ENCODE measurements at regions not wholly inside any gene's neighbourhood (a gene's known extent, or its start where the extent isn't known, plus 50 kb on each side); places are given as distances from the start of the nearest gene placed in this dataset.

DNA sequence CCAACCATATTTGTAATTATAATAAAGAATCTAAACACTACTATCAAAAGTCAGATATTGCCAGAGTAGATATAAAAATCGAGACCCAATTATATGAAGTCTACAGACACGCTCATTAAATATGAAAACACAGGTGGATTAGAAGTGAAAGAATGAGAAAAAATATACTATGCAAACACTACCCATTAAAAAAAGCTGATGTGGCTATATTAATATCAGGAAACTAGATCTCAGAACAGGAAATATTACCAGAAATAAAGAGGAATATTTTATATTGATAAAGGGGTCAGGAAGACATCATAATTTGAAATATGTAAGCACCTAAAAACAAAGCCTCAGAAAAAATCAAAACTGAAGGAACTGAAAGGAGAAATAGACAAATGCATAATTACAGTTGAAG lies 88.3 kb downstream of the URB2 start:
- TF ChIP-seq, protein P1, sequence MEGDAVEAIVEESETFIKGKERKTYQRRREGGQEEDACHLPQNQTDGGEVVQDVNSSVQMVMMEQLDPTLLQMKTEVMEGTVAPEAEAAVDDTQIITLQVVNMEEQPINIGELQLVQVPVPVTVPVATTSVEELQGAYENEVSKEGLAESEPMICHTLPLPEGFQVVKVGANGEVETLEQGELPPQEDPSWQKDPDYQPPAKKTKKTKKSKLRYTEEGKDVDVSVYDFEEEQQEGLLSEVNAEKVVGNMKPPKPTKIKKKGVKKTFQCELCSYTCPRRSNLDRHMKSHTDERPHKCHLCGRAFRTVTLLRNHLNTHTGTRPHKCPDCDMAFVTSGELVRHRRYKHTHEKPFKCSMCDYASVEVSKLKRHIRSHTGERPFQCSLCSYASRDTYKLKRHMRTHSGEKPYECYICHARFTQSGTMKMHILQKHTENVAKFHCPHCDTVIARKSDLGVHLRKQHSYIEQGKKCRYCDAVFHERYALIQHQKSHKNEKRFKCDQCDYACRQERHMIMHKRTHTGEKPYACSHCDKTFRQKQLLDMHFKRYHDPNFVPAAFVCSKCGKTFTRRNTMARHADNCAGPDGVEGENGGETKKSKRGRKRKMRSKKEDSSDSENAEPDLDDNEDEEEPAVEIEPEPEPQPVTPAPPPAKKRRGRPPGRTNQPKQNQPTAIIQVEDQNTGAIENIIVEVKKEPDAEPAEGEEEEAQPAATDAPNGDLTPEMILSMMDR (IDR thresholded peaks at IDR 0.05; ENCODE audit: control extremely low read depth in 1 of 3, insufficient read depth in 1 of 3, low read depth in 1 of 3, low read length in 3 of 3), result no peak
- TF ChIP-seq ZNF274 (IDR thresholded peaks at IDR 0.05; ENCODE audit: borderline replicate concordance, extremely low read depth, low read length) (no peak), HDAC2 (IDR thresholded peaks at IDR 0.05; ENCODE audit: borderline replicate concordance in 1 of 2, low read depth in 2 of 2, low read length in 2 of 2) (no peak), EP300 (IDR thresholded peaks at IDR 0.05; ENCODE audit: borderline replicate concordance in 1 of 2, low read depth in 2 of 2, low read length in 2 of 2) (no peak), POLR2A (IDR thresholded peaks at IDR 0.05; ENCODE audit: control extremely low read depth in 1 of 2, low read depth in 2 of 2, low read length in 2 of 2) (no peak), SP2 (IDR thresholded peaks at IDR 0.05; ENCODE audit: low read length) (no peak), BRCA1 (IDR thresholded peaks at IDR 0.05; ENCODE audit: low read depth, low read length) (no peak), TAF7 (optimal IDR thresholded peaks at IDR 0.05; ENCODE audit: borderline replicate concordance, low read depth, low read length) (no peak), RFX5 (IDR thresholded peaks at IDR 0.05; ENCODE audit: borderline replicate concordance, low read depth, low read length) (no peak), RNF2 (IDR thresholded peaks at IDR 0.05; ENCODE audit: borderline replicate concordance, low read depth, low read length, missing control alignments, poor library complexity, severe bottlenecking) (no peak)
- TF ChIP-seq, protein P2, sequence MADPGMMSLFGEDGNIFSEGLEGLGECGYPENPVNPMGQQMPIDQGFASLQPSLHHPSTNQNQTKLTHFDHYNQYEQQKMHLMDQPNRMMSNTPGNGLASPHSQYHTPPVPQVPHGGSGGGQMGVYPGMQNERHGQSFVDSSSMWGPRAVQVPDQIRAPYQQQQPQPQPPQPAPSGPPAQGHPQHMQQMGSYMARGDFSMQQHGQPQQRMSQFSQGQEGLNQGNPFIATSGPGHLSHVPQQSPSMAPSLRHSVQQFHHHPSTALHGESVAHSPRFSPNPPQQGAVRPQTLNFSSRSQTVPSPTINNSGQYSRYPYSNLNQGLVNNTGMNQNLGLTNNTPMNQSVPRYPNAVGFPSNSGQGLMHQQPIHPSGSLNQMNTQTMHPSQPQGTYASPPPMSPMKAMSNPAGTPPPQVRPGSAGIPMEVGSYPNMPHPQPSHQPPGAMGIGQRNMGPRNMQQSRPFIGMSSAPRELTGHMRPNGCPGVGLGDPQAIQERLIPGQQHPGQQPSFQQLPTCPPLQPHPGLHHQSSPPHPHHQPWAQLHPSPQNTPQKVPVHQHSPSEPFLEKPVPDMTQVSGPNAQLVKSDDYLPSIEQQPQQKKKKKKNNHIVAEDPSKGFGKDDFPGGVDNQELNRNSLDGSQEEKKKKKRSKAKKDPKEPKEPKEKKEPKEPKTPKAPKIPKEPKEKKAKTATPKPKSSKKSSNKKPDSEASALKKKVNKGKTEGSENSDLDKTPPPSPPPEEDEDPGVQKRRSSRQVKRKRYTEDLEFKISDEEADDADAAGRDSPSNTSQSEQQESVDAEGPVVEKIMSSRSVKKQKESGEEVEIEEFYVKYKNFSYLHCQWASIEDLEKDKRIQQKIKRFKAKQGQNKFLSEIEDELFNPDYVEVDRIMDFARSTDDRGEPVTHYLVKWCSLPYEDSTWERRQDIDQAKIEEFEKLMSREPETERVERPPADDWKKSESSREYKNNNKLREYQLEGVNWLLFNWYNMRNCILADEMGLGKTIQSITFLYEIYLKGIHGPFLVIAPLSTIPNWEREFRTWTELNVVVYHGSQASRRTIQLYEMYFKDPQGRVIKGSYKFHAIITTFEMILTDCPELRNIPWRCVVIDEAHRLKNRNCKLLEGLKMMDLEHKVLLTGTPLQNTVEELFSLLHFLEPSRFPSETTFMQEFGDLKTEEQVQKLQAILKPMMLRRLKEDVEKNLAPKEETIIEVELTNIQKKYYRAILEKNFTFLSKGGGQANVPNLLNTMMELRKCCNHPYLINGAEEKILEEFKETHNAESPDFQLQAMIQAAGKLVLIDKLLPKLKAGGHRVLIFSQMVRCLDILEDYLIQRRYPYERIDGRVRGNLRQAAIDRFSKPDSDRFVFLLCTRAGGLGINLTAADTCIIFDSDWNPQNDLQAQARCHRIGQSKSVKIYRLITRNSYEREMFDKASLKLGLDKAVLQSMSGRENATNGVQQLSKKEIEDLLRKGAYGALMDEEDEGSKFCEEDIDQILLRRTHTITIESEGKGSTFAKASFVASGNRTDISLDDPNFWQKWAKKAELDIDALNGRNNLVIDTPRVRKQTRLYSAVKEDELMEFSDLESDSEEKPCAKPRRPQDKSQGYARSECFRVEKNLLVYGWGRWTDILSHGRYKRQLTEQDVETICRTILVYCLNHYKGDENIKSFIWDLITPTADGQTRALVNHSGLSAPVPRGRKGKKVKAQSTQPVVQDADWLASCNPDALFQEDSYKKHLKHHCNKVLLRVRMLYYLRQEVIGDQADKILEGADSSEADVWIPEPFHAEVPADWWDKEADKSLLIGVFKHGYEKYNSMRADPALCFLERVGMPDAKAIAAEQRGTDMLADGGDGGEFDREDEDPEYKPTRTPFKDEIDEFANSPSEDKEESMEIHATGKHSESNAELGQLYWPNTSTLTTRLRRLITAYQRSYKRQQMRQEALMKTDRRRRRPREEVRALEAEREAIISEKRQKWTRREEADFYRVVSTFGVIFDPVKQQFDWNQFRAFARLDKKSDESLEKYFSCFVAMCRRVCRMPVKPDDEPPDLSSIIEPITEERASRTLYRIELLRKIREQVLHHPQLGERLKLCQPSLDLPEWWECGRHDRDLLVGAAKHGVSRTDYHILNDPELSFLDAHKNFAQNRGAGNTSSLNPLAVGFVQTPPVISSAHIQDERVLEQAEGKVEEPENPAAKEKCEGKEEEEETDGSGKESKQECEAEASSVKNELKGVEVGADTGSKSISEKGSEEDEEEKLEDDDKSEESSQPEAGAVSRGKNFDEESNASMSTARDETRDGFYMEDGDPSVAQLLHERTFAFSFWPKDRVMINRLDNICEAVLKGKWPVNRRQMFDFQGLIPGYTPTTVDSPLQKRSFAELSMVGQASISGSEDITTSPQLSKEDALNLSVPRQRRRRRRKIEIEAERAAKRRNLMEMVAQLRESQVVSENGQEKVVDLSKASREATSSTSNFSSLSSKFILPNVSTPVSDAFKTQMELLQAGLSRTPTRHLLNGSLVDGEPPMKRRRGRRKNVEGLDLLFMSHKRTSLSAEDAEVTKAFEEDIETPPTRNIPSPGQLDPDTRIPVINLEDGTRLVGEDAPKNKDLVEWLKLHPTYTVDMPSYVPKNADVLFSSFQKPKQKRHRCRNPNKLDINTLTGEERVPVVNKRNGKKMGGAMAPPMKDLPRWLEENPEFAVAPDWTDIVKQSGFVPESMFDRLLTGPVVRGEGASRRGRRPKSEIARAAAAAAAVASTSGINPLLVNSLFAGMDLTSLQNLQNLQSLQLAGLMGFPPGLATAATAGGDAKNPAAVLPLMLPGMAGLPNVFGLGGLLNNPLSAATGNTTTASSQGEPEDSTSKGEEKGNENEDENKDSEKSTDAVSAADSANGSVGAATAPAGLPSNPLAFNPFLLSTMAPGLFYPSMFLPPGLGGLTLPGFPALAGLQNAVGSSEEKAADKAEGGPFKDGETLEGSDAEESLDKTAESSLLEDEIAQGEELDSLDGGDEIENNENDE (IDR thresholded peaks at IDR 0.05; ENCODE audit: insufficient replicate concordance, low read length), result no peak
- TF ChIP-seq, protein P3, sequence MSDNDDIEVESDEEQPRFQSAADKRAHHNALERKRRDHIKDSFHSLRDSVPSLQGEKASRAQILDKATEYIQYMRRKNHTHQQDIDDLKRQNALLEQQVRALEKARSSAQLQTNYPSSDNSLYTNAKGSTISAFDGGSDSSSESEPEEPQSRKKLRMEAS (IDR thresholded peaks at IDR 0.05), result no peak
